ENCODE measurements at regions not wholly inside any gene's neighbourhood (a gene's known extent, or its start where the extent isn't known, plus 50 kb on each side); places are given as distances from the start of the nearest gene placed in this dataset.
A peak's percentile ranks its signal among the peaks of the same experiment; 100 is the strongest.

GRCh38 chr12:28909291-28909690 is 239.8 kb upstream of the FAR2 start:
- no peak overlapping the region for H3K27ac Mint-ChIP-seq (ENCODE audit: low read depth, unreplicated experiment)
- ChIA-PET POLR2A (no interaction called here), CTCF (no interaction called here)
- peaks cover 27% of the 10 kb centered on the region for H3K9me3 Mint-ChIP-seq (ENCODE audit: unreplicated experiment)
- H3K4me3 Mint-ChIP-seq (ENCODE audit: unreplicated experiment) = no peak overlapping the region
- H3K36me3 Mint-ChIP-seq (ENCODE audit: insufficient read depth, unreplicated experiment) = no peaks in the 10 kb centered on the region
- TF ChIP-seq CTCF (IDR thresholded peaks at IDR 0.05; ENCODE audit: unreplicated experiment) = no peak
- intact Hi-C loops (cut with micrococcal nuclease) = no loop called here
- DNase-seq (ENCODE audit: unreplicated experiment) = no peak
- no TSS peak for BruUV-seq (replicated peaks)
- no peaks in the 10 kb centered on the region for H3K4me1 Mint-ChIP-seq (ENCODE audit: insufficient read depth, unreplicated experiment)
- no peaks in the 10 kb centered on the region for H3K27me3 Mint-ChIP-seq (ENCODE audit: insufficient read depth, unreplicated experiment)

- CTCF ChIA-PET = no interaction called here
- H3K27me3 Mint-ChIP-seq (ENCODE audit: insufficient read depth, unreplicated experiment) = no peaks in the 10 kb centered on the region
- no peaks in the 10 kb centered on the region for H3K9me3 Mint-ChIP-seq (ENCODE audit: unreplicated experiment)
- H3K4me1 Mint-ChIP-seq (ENCODE audit: insufficient read depth, unreplicated experiment) = no peaks in the 10 kb centered on the region
- no peak overlapping the region for H3K4me3 Mint-ChIP-seq (ENCODE audit: unreplicated experiment)
- no TSS peak for BruUV-seq (replicated peaks)
- intact Hi-C loops (cut with micrococcal nuclease) = no loop called here
- no peak overlapping the region for H3K27ac Mint-ChIP-seq (ENCODE audit: low read depth, unreplicated experiment)
- no peak for TF ChIP-seq CTCF (IDR thresholded peaks at IDR 0.05; ENCODE audit: unreplicated experiment)
- no peak for DNase-seq (ENCODE audit: unreplicated experiment)
- no peaks in the 10 kb centered on the region for H3K36me3 Mint-ChIP-seq (ENCODE audit: insufficient read depth, unreplicated experiment)
- POLR2A ChIA-PET = interaction anchor here (1.0 kb wide), 1 partner anchor 33 kb away, joined by 3 read pairs; no protein-coding TSS in a partner anchor
These were observed 223.2 kb upstream of the FAR2 start for GRCh38 chr12:28925719-28926376.

- Mint-ChIP-seq H3K36me3 (ENCODE audit: insufficient read depth, unreplicated experiment) (no peaks in the 10 kb centered on the region), H3K4me1 (ENCODE audit: insufficient read depth, unreplicated experiment) (peaks cover 7% of the 10 kb centered on the region), H3K9me3 (ENCODE audit: unreplicated experiment) (no peaks in the 10 kb centered on the region), H3K4me3 (ENCODE audit: unreplicated experiment) (no peak overlapping the region), H3K27me3 (ENCODE audit: insufficient read depth, unreplicated experiment) (no peaks in the 10 kb centered on the region), H3K27ac (ENCODE audit: low read depth, unreplicated experiment) (no peak overlapping the region)
- no peak for TF ChIP-seq CTCF (IDR thresholded peaks at IDR 0.05; ENCODE audit: unreplicated experiment)
- CTCF ChIA-PET = interaction anchor here (0.6 kb wide), 1 partner anchor 89 kb away, joined by 3 read pairs; no protein-coding TSS in a partner anchor
- no TSS peak for BruUV-seq (replicated peaks)
- intact Hi-C loops (cut with micrococcal nuclease) = no loop called here
- POLR2A ChIA-PET = no interaction called here
- DNase-seq (ENCODE audit: unreplicated experiment) = no peak
These were observed 218.4 kb upstream of the FAR2 start for GRCh38 chr12:28930704-28931103.

- no peak overlapping the region for H3K4me3 Mint-ChIP-seq (ENCODE audit: unreplicated experiment)
These were observed 215.9 kb upstream of the FAR2 start for GRCh38 chr12:28933176-28933575.

More at GRCh38 chr12:28933176-28933575, 215.9 kb upstream of the FAR2 start:
- intact Hi-C loops (cut with micrococcal nuclease) = no loop called here
- peaks cover 32% of the 10 kb centered on the region for H3K4me1 Mint-ChIP-seq (ENCODE audit: insufficient read depth, unreplicated experiment)
- peak overlapping the region; percentile 19 for H3K27ac Mint-ChIP-seq (ENCODE audit: low read depth, unreplicated experiment)
- ChIA-PET POLR2A (no interaction called here), CTCF (interaction anchor here (0.9 kb wide), 1 partner anchor 18 kb away, joined by 3 read pairs; no protein-coding TSS in a partner anchor)
- no peaks in the 10 kb centered on the region for H3K27me3 Mint-ChIP-seq (ENCODE audit: insufficient read depth, unreplicated experiment)
- DNase-seq (ENCODE audit: unreplicated experiment) = no peak
- TF ChIP-seq CTCF (IDR thresholded peaks at IDR 0.05; ENCODE audit: unreplicated experiment) = no peak
- no TSS peak for BruUV-seq (replicated peaks)
- no peaks in the 10 kb centered on the region for H3K9me3 Mint-ChIP-seq (ENCODE audit: unreplicated experiment)
- H3K36me3 Mint-ChIP-seq (ENCODE audit: insufficient read depth, unreplicated experiment) = no peaks in the 10 kb centered on the region

Measured in MCF 10A (cell line).